ENCODE measurements at regions not wholly inside any gene's neighbourhood (a gene's known extent, or its start where the extent isn't known, plus 50 kb on each side); places are given as distances from the start of the nearest gene placed in this dataset.
"Not testable (repeated sequence)": the region's sequence is repeated elsewhere in the genome, so short reads cannot be mapped to it uniquely, and the experiment has no call there.

GRCh38 chr15:60138397-60138968 is 134.4 kb downstream of the FOXB1 start:
- DNase-seq = no peak

DNA sequence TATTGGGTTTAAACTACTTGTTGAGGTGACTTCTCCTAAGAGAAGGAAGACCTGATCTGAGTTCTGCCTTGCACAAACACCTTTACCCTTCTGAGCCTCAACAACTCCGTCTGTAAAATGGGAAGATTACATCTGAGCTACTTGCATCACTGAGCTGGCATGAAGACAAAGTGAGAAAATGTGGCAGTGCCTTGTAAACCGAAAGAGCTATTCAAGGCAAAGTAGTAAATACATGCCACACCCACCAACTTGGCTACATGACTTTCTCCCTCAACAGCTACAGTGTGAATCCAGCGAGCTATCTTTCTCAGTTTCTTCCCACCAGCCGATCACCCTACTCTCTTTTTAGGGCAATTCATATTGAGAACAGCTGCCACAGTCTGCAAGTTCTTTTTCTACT is 148.3 kb downstream of the FOXB1 start:
- DNase-seq = no peak

GRCh38 chr15:60154764-60155325 is 150.7 kb downstream of the FOXB1 start:
- no peak for DNase-seq

DNA sequence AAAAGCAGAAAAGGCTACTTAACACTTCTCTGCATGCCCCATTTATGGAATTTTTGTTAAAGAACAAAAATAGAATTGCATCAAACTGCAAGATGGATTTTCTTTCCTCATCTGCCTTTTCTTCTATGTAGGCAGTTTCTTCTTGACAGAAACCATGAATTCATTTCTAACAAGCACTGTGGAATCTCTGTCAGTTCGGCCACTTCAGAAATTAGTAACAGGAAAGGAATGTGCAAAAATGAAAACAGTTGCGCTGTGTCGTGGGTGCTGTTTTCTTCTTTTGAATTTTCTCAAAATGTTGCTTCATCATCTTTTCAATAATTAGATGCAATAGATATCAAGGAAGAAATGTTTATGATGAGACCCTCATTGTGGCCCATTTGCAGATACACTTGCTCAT is 151.6 kb downstream of the FOXB1 start:
- no peak for DNase-seq

DNA sequence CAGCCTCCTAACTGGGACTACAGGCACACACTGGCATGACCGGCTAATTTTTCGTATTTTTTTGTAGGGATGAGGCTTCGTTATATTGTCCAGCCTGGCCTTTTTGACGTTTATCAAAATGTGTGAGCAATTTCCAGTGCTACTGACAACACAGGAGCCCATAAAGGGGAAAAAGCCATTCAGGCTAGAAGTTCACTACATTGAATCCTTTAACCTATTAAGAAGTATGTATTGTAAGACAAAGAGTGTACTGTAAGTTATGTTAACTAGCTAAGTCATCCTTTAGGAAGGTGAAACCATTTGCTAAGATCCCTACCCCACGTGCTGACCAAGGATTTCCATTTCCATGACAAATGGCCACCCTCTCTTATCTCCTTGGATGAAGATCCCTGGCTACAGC is 156.8 kb downstream of the FOXB1 start:
- DNase-seq = no peak

GRCh38 chr15:60161704-60162103 is 157.6 kb downstream of the FOXB1 start:
- no peak for DNase-seq

DNA sequence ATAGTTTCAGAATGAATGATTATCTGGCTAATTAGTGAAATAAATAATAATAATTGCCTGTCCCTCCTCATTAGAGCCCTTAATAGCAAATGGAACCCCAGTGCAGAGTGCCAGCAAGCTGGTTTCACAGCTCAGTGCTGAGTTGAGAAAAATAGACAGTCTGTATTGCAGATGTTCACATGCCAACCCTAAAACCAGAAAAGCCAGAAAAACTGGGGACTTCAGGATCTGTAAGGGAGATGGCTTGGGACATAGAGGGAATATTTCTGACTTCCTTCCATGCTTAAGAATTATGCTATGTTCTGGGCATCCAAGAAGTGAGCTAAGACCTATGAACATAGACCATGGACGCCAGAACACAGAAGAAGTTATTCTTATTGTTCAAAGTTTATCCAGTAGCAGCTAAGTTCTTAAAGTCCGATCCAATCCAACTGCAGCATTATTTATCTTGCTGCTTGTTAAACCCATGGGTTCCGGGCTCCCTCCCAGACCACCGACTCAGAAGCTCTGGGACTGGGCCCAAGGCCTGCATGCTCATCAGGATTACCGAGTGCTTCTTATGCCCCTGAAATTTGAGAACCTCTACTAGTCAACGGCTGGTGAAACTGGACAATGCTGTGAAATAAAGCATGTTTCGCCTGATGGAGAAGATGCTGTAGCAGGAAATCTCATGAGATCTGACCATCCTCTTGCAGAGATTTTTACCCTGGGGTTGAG is 158.3 kb downstream of the FOXB1 start:
- DNase-seq = no peak

- DNase-seq = no peak
Observed at GRCh38 chr15:60162968-60163355, 158.9 kb downstream of the FOXB1 start.

DNA sequence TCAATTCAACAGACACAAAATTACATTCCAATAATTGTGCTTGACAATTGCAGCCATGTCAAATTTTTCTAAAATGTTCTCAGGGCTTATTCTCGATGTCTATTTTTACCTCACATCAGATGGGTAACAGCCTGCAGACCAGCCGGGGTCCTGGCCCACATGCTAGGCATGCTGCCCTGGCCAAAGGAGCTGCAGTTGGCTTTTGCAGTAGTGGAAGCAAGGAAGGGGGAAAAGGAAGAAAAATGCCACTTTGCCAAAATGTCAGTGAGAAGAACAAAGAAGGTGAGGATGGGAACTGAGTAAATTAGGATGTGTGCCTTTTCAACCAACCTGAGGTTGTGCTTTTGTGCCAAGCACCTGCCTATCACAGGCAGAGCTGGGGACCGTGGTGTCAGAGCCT is 161.0 kb downstream of the FOXB1 start:
- DNase-seq = no peak

DNA sequence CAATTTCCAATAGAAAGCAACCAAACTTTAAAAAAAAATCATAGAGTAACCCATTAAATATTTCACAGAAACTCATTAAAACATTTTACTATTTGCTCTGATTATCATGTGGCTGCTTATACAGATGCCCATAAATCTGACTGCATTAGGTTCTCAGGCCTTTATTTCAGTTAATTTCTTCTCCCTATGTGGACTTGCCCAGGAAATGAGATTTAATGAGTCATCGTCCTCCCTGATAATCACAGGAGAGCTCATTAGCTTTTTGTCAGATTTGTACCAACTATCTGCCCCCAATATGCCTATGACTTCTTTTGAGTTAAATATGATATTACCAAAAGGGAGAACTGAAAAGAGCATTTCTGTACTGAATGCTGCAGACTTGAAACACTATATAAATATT is 168.0 kb downstream of the FOXB1 start:
- DNase-seq = no peak

DNA sequence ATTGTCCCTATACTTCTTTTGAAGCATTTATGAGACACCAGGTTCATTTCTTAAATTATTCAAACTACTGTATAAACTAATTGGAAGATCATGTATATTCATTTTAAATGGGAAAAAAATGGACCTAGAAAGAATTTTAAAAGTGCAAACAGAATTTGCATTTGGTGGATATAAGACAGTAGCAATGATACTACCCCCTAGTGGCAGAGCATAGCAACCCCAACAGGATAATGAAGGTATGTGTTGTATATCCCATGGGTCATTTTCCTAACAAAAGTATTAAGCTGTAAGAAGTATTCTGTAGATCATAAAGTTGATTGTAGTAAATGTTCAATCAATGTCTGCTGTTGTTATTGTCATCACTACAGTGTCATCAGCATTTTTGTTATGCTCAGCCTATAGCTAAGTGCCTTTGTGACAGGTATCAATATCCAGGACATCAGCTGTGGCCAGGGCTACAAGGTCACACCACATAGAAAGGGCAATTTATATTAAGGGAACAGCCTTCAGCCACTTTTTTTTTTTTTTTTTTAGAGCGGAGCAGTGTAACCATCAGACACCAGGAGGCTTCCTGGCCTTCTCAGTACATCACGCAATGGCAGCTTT is 175.8 kb downstream of the FOXB1 start:
- DNase-seq = no peak

- not testable (repeated sequence) for DNase-seq
Observed at GRCh38 chr15:60181957-60182356, 177.8 kb downstream of the FOXB1 start.

DNA sequence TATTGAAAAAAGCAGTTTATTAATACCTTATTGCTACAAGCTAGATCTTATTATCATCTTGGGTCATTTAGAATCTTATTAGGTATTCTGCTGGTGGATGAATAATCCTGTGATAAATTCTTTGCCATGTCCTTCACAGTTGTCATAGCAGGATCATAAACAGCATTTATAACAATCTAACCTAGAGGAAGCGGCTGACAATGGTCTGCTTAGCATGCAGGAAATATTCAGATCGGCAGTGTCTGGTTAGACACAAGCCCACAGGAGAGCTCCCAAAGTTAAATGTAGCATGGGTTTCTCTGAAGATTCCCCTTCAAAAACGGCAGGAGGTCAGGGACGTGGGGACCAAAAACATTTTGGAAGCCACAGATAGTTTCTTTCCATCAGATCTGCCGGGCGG is 179.3 kb downstream of the FOXB1 start:
- no peak for DNase-seq

DNA sequence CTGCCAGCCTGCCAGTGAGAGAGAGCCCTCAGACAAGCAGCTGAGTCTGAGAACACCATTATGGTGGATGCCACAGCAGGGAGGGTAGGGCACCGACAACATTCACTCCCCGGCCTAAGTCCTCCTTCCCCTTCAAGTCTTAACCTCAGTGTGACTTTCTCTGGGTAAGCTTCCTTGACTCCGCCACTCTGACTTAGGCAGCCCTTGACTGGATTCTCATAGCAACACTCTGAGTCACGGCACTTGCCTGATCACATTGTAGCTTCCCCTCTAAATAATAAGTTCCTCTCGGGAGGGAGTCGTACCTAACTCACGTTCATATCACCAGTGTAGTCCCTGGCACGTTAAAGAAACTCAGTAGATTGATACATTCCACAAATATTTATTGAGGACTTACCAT is 180.5 kb downstream of the FOXB1 start:
- DNase-seq = no peak

DNA sequence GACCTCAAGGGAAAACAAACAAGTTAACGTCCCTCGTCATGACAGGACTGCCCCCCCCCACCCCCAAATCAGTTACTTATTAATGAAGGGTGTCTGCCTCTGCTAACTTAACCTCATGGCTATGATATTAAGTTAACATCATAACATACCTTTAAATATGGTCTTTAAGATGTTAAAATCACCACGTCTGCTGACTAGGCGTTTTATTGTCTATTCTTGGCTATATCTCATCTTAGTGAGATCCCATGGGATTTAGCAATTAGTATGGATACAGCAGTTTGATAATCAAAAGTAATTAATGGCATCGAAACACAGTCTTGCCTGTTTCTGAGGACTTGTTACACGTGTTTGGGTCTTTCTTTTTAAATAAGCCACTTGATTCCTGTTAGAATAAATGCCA is 186.9 kb downstream of the FOXB1 start:
- no peak for DNase-seq

DNA sequence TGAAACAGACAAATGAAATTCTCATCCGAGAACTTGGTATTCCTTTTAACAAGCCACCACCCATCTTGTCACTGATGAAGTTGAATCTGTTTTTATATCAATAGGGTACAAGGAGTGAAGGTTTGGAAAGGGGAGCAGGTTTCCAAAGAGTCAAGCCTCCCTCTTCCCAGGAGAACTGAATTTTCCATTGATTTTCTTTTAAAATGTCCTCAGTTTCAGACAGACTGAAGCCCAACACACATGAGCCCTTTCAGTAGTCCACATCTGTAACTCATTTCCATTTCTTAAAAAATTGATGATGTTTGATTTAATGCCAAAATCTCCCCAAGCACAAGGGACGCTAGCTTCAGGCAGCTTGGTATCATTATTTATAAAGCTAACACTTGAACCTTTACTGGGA is 187.7 kb downstream of the FOXB1 start:
- no peak for DNase-seq

- DNase-seq = no peak
Observed at GRCh38 chr15:60195611-60196010, 191.5 kb downstream of the FOXB1 start.

GRCh38 chr15:60204131-60204885 is 193.5 kb downstream of the ANXA2 start:
- DNase-seq = no peak

GRCh38 chr15:60208709-60209108 is 189.1 kb downstream of the ANXA2 start:
- no peak for DNase-seq

- DNase-seq = no peak
Observed at GRCh38 chr15:60212536-60212935, 185.2 kb downstream of the ANXA2 start.

DNA sequence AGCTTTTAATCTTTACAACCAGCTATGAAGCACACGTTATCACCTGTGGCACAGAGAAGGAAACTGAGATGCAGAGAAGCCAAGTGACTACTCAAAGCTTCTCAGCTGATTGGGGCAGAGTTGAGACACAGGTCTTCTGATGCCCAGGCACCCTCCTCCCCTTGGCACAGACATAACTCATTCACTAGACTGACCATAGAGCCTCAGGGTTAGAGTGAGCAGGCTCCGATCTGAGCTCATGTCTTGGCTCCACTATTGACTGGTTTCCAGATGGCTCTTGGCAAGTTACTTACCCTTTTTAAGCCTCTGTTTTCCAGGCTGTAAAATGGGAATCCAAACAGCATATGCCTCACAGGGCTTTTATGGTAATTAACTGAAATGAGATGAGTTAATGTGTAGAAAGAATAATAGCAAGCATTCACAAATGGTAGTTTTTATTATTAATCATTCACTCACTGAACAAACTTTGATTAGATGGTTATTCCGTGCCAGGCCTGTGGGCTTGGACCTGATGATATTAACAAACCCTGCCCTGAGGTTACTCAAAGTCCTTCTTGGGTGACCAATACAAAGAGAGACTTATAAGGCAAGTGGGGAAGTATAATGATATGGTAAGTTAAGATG is 184.3 kb downstream of the ANXA2 start:
- DNase-seq = no peak

GRCh38 chr15:60214201-60214600 is 183.6 kb downstream of the ANXA2 start:
- no peak for DNase-seq
